Sigmoid colon (tissue), 6 donors: ENCODE measurements at regions not wholly inside any gene's neighbourhood (a gene's known extent, or its start where the extent isn't known, plus 50 kb on each side); places are given as distances from the start of the nearest gene placed in this dataset.

ENCODE experiments used
- DNase-seq: peaks from one replicate; pipeline ENCODE4 v3.0.0-alpha.2; 2019
- H3K27ac ChIP-seq, 4 donors: fragments of 200-600 bp; sonication (generic); one replicate each; pipeline ENCODE4 v1.5.1; 2016 to 2019; ENCODE audit warnings: mild to moderate bottlenecking in 1 of 4
- H3K27me3 ChIP-seq, 3 donors: fragments of 200-600 bp; sonication (generic); one replicate each; pipeline ENCODE4 v1.5.1; 2019; ENCODE audit warnings: mild to moderate bottlenecking in 1 of 3
- H3K36me3 ChIP-seq, 4 donors: fragments of 200-600 bp; sonication (generic); one replicate each; pipeline ENCODE4 v1.5.1; 2016 to 2019
- H3K4me1 ChIP-seq, 4 donors: fragments of 200-600 bp; sonication (generic); one replicate each; pipeline ENCODE4 v1.5.1; 2017 to 2019
- H3K4me3 ChIP-seq, 4 donors: fragments of 200-600 bp; sonication (generic); one replicate each; pipeline ENCODE4 v1.5.1; 2017 to 2019; ENCODE audit warnings: mild to moderate bottlenecking in 2 of 4, moderate library complexity in 1 of 4
- H3K9me3 ChIP-seq, 4 donors: fragments of 200-600 bp in 3 of 4; sonication (generic) in 3 of 4; one replicate each; pipeline versions ENCODE4 v1.5.1 to v1.6.1; 2013 to 2019
- EP300 ChIP-seq, 4 donors: sonication (generic); formaldehyde crosslinking; IDR thresholded peaks; one replicate each; pipeline ENCODE4 v1.6.1; 2017; ENCODE audit warnings: antibody characterized with exemption in 4 of 4
- POLR2A ChIP-seq, 2 donors: fragments of 450-650 bp; IDR thresholded peaks; one replicate each; pipeline ENCODE4 v1.6.1; 2016; ENCODE audit warnings: antibody characterized with exemption in 2 of 2, mild to moderate bottlenecking in 2 of 2, moderate library complexity in 2 of 2
- POLR2AphosphoS5 ChIP-seq, 4 donors: sonication (generic); formaldehyde crosslinking; IDR thresholded peaks; one replicate each; pipeline ENCODE4 v1.6.1; 2017; ENCODE audit warnings: antibody characterized with exemption in 4 of 4
- whole genome bisulfite sequencing, 2 donors: extraction: QIAGEN DNeasy Blood & Tissue Kit; methylation state at CpG; one replicate each; pipeline ENCODE4 v1.1.7; 2013; 5-methylcytosine and 5-hydroxymethylcytosine counted together
- intact Hi-C: fragments of 100-400 bp; cut with DNase I; formaldehyde crosslinking; loops from one replicate; pipeline ENCODE4 v1.15.1; 2023
- TF ChIP-seq, protein P1 (sequence below), 4 experiments: fragments of 450-650 bp in 3 of 4; fragments of 200-600 bp in 1 of 4; IDR thresholded peaks; one replicate each; pipeline ENCODE4 v1.5.1; 2016 to 2019; ENCODE audit warnings: antibody characterized with exemption in 4 of 4, mild to moderate bottlenecking in 3 of 4, moderate library complexity in 2 of 4
- donor health status: healthy with polysubstance abuse.
- donor health status: healthy.

DNA sequence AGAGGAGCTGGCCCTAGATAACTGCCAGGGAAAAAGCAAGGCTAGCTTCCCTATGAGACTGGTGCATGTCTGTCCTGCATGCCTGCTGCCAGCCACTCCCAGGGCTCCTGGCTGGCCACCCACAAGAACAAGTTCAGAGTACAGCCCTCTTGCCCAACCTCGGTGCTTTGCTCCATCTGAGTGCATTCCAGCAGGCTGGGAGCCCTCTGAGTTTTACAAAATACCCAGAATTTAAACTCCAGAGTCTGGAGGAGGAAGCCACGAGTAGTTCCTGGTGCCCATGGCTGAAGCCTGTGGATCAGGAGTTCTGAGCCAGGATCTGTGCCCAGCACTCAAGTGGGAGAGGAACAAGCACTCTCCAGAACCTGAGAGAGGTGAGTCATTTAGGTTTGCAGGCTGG lies 111.6 kb downstream of the MAGEE2 start:
- intact Hi-C loops = no loop called here
- 16 to 67% methylated on average over 2 of the region's 2 CpGs for WGBS, 2 donors
- Histone ChIP-seq H3K27ac (no peak overlapping the region), H3K36me3 (no peaks in the 10 kb centered on the region), H3K9me3 (no peaks in the 10 kb centered on the region), H3K27me3 (no peaks in the 10 kb centered on the region), H3K4me1 (no peaks in the 10 kb centered on the region), H3K4me3 (no peak overlapping the region)
- DNase-seq = no peak
- no peak for TF ChIP-seq EP300 (IDR thresholded peaks at IDR 0.05)
- no peak for TF ChIP-seq POLR2AphosphoS5 (IDR thresholded peaks at IDR 0.05)
- no peak for TF ChIP-seq POLR2A (IDR thresholded peaks at IDR 0.05)
- TF ChIP-seq, protein P1, sequence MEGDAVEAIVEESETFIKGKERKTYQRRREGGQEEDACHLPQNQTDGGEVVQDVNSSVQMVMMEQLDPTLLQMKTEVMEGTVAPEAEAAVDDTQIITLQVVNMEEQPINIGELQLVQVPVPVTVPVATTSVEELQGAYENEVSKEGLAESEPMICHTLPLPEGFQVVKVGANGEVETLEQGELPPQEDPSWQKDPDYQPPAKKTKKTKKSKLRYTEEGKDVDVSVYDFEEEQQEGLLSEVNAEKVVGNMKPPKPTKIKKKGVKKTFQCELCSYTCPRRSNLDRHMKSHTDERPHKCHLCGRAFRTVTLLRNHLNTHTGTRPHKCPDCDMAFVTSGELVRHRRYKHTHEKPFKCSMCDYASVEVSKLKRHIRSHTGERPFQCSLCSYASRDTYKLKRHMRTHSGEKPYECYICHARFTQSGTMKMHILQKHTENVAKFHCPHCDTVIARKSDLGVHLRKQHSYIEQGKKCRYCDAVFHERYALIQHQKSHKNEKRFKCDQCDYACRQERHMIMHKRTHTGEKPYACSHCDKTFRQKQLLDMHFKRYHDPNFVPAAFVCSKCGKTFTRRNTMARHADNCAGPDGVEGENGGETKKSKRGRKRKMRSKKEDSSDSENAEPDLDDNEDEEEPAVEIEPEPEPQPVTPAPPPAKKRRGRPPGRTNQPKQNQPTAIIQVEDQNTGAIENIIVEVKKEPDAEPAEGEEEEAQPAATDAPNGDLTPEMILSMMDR (IDR thresholded peaks at IDR 0.05) = no peak

DNA sequence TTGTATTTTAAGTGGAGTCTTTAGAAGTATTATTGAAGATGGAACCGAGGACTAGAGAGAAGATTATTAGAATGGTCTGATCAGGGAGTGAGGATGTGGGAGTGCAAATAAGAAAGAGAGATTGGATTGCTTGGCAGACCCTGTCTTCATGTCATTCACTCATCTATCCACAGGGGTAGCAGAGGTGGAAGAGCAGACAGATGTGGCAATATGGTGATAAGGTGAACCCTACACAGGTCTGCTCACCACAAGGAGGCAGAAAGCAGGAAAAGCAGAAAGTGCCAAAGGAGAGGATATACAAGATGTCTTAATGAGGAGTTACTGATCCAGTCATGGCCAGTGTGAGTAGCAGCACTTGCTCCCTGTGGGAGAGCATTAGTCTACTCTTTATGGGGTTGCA lies 129.4 kb downstream of the MAGEE2 start:
- H3K27me3 ChIP-seq = no peaks in the 10 kb centered on the region
- no peak overlapping the region for H3K4me3 ChIP-seq
- intact Hi-C loops = no loop called here
- H3K36me3 ChIP-seq = no peaks in the 10 kb centered on the region
- DNase-seq = no peak
- TF ChIP-seq EP300 (IDR thresholded peaks at IDR 0.05) = no peak
- TF ChIP-seq POLR2AphosphoS5 (IDR thresholded peaks at IDR 0.05) = no peak
- TF ChIP-seq POLR2A (IDR thresholded peaks at IDR 0.05) = no peak
- TF ChIP-seq, protein P1 (IDR thresholded peaks at IDR 0.05) = no peak
- no peaks in the 10 kb centered on the region for H3K9me3 ChIP-seq
- WGBS, 2 donors = 81 to 83% methylated on average over 1 of the region's 1 CpG
- no peaks in the 10 kb centered on the region for H3K4me1 ChIP-seq
- no peak overlapping the region for H3K27ac ChIP-seq

DNA sequence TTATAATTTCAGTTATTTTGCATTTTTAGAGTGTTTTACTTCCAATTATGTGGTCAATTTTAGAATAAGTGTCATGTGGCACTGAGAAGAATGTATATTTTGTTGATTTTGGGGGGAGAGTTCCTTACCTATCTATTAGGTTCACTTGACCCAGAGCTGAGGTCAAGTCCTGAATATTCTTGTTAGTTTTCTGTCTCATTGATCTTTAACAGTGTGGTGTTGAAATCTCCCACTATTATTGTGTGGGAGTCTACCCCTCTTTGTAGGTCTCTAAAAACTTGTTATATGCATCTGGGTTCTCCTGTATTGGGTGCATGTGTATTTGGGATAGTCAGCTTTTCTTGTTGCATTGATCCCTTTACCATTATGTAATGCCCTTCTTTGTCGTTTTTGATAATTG lies 127.0 kb upstream of the ZDHHC15 start:
- Histone ChIP-seq H3K36me3 (no peaks in the 10 kb centered on the region), H3K27me3 (no peaks in the 10 kb centered on the region), H3K4me1 (no peaks in the 10 kb centered on the region), H3K27ac (no peak overlapping the region), H3K4me3 (no peak overlapping the region), H3K9me3 (no peaks in the 10 kb centered on the region)
- intact Hi-C loops = no loop called here
- DNase-seq = no peak
- 63 to 83% methylated on average over 1 of the region's 1 CpG for WGBS, 2 donors
- TF ChIP-seq, protein P1 (IDR thresholded peaks at IDR 0.05) = no peak
- TF ChIP-seq POLR2A (IDR thresholded peaks at IDR 0.05) = no peak
- TF ChIP-seq EP300 (IDR thresholded peaks at IDR 0.05) = no peak
- TF ChIP-seq POLR2AphosphoS5 (IDR thresholded peaks at IDR 0.05) = no peak

DNA sequence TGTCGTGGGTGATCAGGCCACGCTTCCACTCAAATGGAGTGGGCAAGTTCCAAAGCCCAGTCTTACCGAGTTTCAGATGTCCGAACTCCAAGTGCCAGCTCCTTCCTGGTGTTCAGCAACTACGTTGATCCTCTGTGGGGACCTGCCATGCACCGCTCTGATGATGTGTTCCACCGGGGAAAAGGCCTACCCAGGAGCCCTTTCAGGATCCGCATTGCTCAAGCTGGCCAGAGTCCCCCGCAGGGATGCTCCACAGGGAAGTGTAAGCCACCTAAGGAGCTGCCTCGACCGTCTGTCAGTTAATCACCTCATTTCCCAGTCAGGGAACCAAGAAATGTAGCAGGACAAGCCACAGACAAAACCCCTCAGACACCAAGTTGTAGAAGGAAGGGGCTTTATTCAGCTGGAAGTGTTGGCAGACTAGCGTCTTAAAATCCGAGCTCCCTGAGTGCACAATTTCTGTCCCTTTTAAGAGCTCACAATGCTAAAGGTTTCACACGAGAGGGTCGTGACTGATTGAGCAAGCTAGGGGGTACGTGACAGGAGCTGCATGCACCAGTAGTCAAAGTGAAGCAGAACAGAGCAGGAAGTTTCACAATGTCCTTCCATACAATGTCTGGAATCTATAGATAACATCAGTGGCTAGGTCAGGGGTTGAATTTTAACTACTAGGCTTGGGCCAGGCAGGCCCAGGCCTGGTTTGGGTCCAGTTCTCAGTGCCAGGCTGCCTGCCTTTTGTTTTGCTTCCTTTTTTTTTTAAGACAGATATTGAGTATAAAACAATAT lies 126.2 kb upstream of the ZDHHC15 start:
- no peak for DNase-seq
- no peak overlapping the region for H3K4me3 ChIP-seq
- H3K4me1 ChIP-seq = no peaks in the 10 kb centered on the region
- no peak overlapping the region for H3K27ac ChIP-seq
- H3K36me3 ChIP-seq = no peaks in the 10 kb centered on the region
- H3K27me3 ChIP-seq = no peaks in the 10 kb centered on the region
- H3K9me3 ChIP-seq = no peaks in the 10 kb centered on the region
- TF ChIP-seq EP300 (IDR thresholded peaks at IDR 0.05) = no peak
- no peak for TF ChIP-seq POLR2A (IDR thresholded peaks at IDR 0.05)
- TF ChIP-seq, protein P1 (IDR thresholded peaks at IDR 0.05) = no peak
- TF ChIP-seq POLR2AphosphoS5 (IDR thresholded peaks at IDR 0.05) = no peak
- 81 to 84% methylated on average over 16 of the region's 16 CpGs for WGBS, 2 donors
- intact Hi-C loops = no loop called here
